C4-2B (cell line): ENCODE measurements at regions not wholly inside any gene's neighbourhood (a gene's known extent, or its start where the extent isn't known, plus 50 kb on each side); places are given as distances from the start of the nearest gene placed in this dataset.

Source experiments
- CTCF ChIP-seq: fragments of 450-650 bp; conservative IDR thresholded peaks from 2 replicates; pipeline ENCODE4 v1.5.1; 2017; ENCODE audit warnings: mild to moderate bottlenecking
- ZFX ChIP-seq: fragments of 450-650 bp; IDR thresholded peaks from 2 replicates; pipeline ENCODE4 v1.6.1; 2017

GRCh38 chr3:72177075-72178050 is 392.4 kb upstream of the PROK2 start:
- no peak for TF ChIP-seq CTCF
- no peak for TF ChIP-seq ZFX
